ENCODE measurements at regions not wholly inside any gene's neighbourhood (a gene's known extent, or its start where the extent isn't known, plus 50 kb on each side); places are given as distances from the start of the nearest gene placed in this dataset.

GRCh38 chr2:8508766-8509165, 173.1 kb upstream of the ID2 start:
- TF ChIP-seq CTCF (IDR thresholded peaks at IDR 0.05; ENCODE audit: poor library complexity, severe bottlenecking) (no peak), EP300 (conservative IDR thresholded peaks at IDR 0.05; ENCODE audit: poor library complexity, severe bottlenecking) (no peak), POLR2AphosphoS5 (IDR thresholded peaks at IDR 0.05) (no peak), EZH2 (IDR thresholded peaks at IDR 0.05; ENCODE audit: borderline replicate concordance, insufficient read depth, low read length, poor library complexity, severe bottlenecking) (no peak)

Measured in neural cell (in vitro differentiated cells).